ENCODE measurements at regions not wholly inside any gene's neighbourhood (a gene's known extent, or its start where the extent isn't known, plus 50 kb on each side); places are given as distances from the start of the nearest gene placed in this dataset.

- no peak for DNase-seq (ENCODE audit: low read depth in 3 of 3)
Observed at GRCh38 chr5:57841676-57842363, 359.2 kb upstream of the ACTBL2 start.

- DNase-seq (ENCODE audit: low read depth in 3 of 3), result no peak
Observed at GRCh38 chr5:57839437-57840079, 356.9 kb upstream of the ACTBL2 start.

- DNase-seq (ENCODE audit: low read depth in 3 of 3), result no peak
Observed at GRCh38 chr5:57839025-57839424, 356.4 kb upstream of the ACTBL2 start.

- DNase-seq (ENCODE audit: low read depth in 3 of 3), result no peak
Observed at GRCh38 chr5:57836921-57837320, 354.3 kb upstream of the ACTBL2 start.

GRCh38 chr5:57836331-57836730, 353.7 kb upstream of the ACTBL2 start:
- DNase-seq (ENCODE audit: low read depth in 3 of 3), result no peak

- no peak for DNase-seq (ENCODE audit: low read depth in 3 of 3)
Observed at GRCh38 chr5:57834829-57835608, 352.4 kb upstream of the ACTBL2 start.

GRCh38 chr5:57833489-57833888, 350.9 kb upstream of the ACTBL2 start:
- no peak for DNase-seq (ENCODE audit: low read depth in 3 of 3)

GRCh38 chr5:57832875-57833274, 350.3 kb upstream of the ACTBL2 start:
- DNase-seq (ENCODE audit: low read depth in 3 of 3), result no peak

- no peak for DNase-seq (ENCODE audit: low read depth in 3 of 3)
Observed at GRCh38 chr5:57831932-57832331, 349.3 kb upstream of the ACTBL2 start.

- DNase-seq (ENCODE audit: low read depth in 3 of 3), result no peak
Observed at GRCh38 chr5:57831090-57831489, 348.5 kb upstream of the ACTBL2 start.

GRCh38 chr5:57828221-57828620, 345.6 kb upstream of the ACTBL2 start:
- no peak for DNase-seq (ENCODE audit: low read depth in 3 of 3)

GRCh38 chr5:57825031-57825686, 342.5 kb upstream of the ACTBL2 start:
- no peak for DNase-seq (ENCODE audit: low read depth in 3 of 3)

- DNase-seq (ENCODE audit: low read depth in 3 of 3), result no peak
Observed at GRCh38 chr5:57824623-57825022, 342.0 kb upstream of the ACTBL2 start.

GRCh38 chr5:57824047-57824446, 341.4 kb upstream of the ACTBL2 start:
- no peak for DNase-seq (ENCODE audit: low read depth in 3 of 3)

GRCh38 chr5:57822651-57823050, 340.0 kb upstream of the ACTBL2 start:
- DNase-seq (ENCODE audit: low read depth in 3 of 3), result no peak

- no peak for DNase-seq (ENCODE audit: low read depth in 3 of 3)
Observed at GRCh38 chr5:57818397-57818796, 335.8 kb upstream of the ACTBL2 start.

- no peak for DNase-seq (ENCODE audit: low read depth in 3 of 3)
Observed at GRCh38 chr5:57817924-57818323, 335.3 kb upstream of the ACTBL2 start.

- no peak for DNase-seq (ENCODE audit: low read depth in 3 of 3)
Observed at GRCh38 chr5:57817001-57817453, 334.4 kb upstream of the ACTBL2 start.

GRCh38 chr5:57816108-57816507, 333.5 kb upstream of the ACTBL2 start:
- no peak for DNase-seq (ENCODE audit: low read depth in 3 of 3)

- no peak for DNase-seq (ENCODE audit: low read depth in 3 of 3)
Observed at GRCh38 chr5:57805732-57806131, 323.1 kb upstream of the ACTBL2 start.

GRCh38 chr5:57805170-57805569, 322.6 kb upstream of the ACTBL2 start:
- DNase-seq (ENCODE audit: low read depth in 3 of 3), result no peak

- no peak for DNase-seq (ENCODE audit: low read depth in 3 of 3)
Observed at GRCh38 chr5:57804505-57804904, 321.9 kb upstream of the ACTBL2 start.
